ENCODE measurements at regions not wholly inside any gene's neighbourhood (a gene's known extent, or its start where the extent isn't known, plus 50 kb on each side); places are given as distances from the start of the nearest gene placed in this dataset.

GRCh38 chr2:129056309-129056958 lies 737.8 kb upstream of the HS6ST1 start:
- Histone ChIP-seq H3K79me2 (ENCODE audit: control insufficient read depth, low read length) (no peaks in the 10 kb centered on the region), H3F3A (ENCODE audit: control insufficient read depth, insufficient read depth) (no peaks in the 10 kb centered on the region), H4K20me1 (ENCODE audit: control insufficient read depth, insufficient read depth, low read depth, low read length) (no peaks in the 10 kb centered on the region), H3K36me3 (ENCODE audit: control insufficient read depth, low read length) (no peaks in the 10 kb centered on the region), H3K9me2 (replicated peaks; ENCODE audit: control insufficient read depth, low read length) (no peaks in the 10 kb centered on the region), H3K9me3 (ENCODE audit: control insufficient read depth, insufficient read depth, low read length) (no peaks in the 10 kb centered on the region), H3K27me3 (ENCODE audit: control insufficient read depth, low read length) (no peaks in the 10 kb centered on the region), H3K4me1 (ENCODE audit: control insufficient read depth, low read length) (peaks cover 5% of the 10 kb centered on the region), H3K4me2 (ENCODE audit: low read length) (no peak overlapping the region), H3K4me3 (ENCODE audit: low read length) (no peak overlapping the region), H3K27ac (ENCODE audit: low read depth, low read length) (no peak overlapping the region)
- TF ChIP-seq EZH2phosphoT487 (IDR thresholded peaks at IDR 0.05; ENCODE audit: borderline replicate concordance, low read length) (no peak), CTCF (IDR thresholded peaks at IDR 0.05; ENCODE audit: low read depth, low read length, poor library complexity, severe bottlenecking) (no peak)

GRCh38 chr2:129056959-129057317 lies 738.3 kb upstream of the HS6ST1 start:
- Histone ChIP-seq H3K27me3 (ENCODE audit: control insufficient read depth, low read length) (no peaks in the 10 kb centered on the region), H4K20me1 (ENCODE audit: control insufficient read depth, insufficient read depth, low read depth, low read length) (no peaks in the 10 kb centered on the region)

GRCh38 chr2:129058981-129059380 lies 740.3 kb upstream of the HS6ST1 start:
- TF ChIP-seq EZH2phosphoT487 (IDR thresholded peaks at IDR 0.05; ENCODE audit: borderline replicate concordance, low read length) (no peak), CTCF (IDR thresholded peaks at IDR 0.05; ENCODE audit: low read depth, low read length, poor library complexity, severe bottlenecking) (no peak)
- Histone ChIP-seq H3K4me2 (ENCODE audit: low read length) (no peak overlapping the region), H3K27ac (ENCODE audit: low read depth, low read length) (no peak overlapping the region), H3K27me3 (ENCODE audit: control insufficient read depth, low read length) (no peaks in the 10 kb centered on the region), H3K4me1 (ENCODE audit: control insufficient read depth, low read length) (no peaks in the 10 kb centered on the region), H3K4me3 (ENCODE audit: low read length) (no peak overlapping the region), H4K20me1 (ENCODE audit: control insufficient read depth, insufficient read depth, low read depth, low read length) (no peaks in the 10 kb centered on the region), H3K36me3 (ENCODE audit: control insufficient read depth, low read length) (no peaks in the 10 kb centered on the region), H3K9me2 (replicated peaks; ENCODE audit: control insufficient read depth, low read length) (no peaks in the 10 kb centered on the region), H3F3A (ENCODE audit: control insufficient read depth, insufficient read depth) (no peaks in the 10 kb centered on the region), H3K9me3 (ENCODE audit: control insufficient read depth, insufficient read depth, low read length) (no peaks in the 10 kb centered on the region), H3K79me2 (ENCODE audit: control insufficient read depth, low read length) (no peaks in the 10 kb centered on the region)

More at GRCh38 chr2:129056959-129057317, 738.3 kb upstream of the HS6ST1 start:
- Histone ChIP-seq H3K9me3 (ENCODE audit: control insufficient read depth, insufficient read depth, low read length) (no peaks in the 10 kb centered on the region), H3K27ac (ENCODE audit: low read depth, low read length) (no peak overlapping the region), H3K79me2 (ENCODE audit: control insufficient read depth, low read length) (no peaks in the 10 kb centered on the region), H3K4me2 (ENCODE audit: low read length) (no peak overlapping the region), H3F3A (ENCODE audit: control insufficient read depth, insufficient read depth) (no peaks in the 10 kb centered on the region), H3K4me1 (ENCODE audit: control insufficient read depth, low read length) (peaks cover 5% of the 10 kb centered on the region), H3K4me3 (ENCODE audit: low read length) (no peak overlapping the region), H3K36me3 (ENCODE audit: control insufficient read depth, low read length) (no peaks in the 10 kb centered on the region), H3K9me2 (replicated peaks; ENCODE audit: control insufficient read depth, low read length) (no peaks in the 10 kb centered on the region)
- TF ChIP-seq EZH2phosphoT487 (IDR thresholded peaks at IDR 0.05; ENCODE audit: borderline replicate concordance, low read length): no peak
- no peak for TF ChIP-seq CTCF (IDR thresholded peaks at IDR 0.05; ENCODE audit: low read depth, low read length, poor library complexity, severe bottlenecking)

Measured in DOHH2 (cell line).